DMS153 (cell line): ENCODE measurements at regions not wholly inside any gene's neighbourhood (a gene's known extent, or its start where the extent isn't known, plus 50 kb on each side); places are given as distances from the start of the nearest gene placed in this dataset.

Experiments
- DNase-seq: peaks from one replicate; lab custom pipeline; 2025; lab: John Stamatoyannopoulos, UW

GRCh38 chr1:163656095-163656759, 334.5 kb downstream of the NUF2 start:
- DNase-seq: no peak

- no peak for DNase-seq
Observed at GRCh38 chr1:163657719-163658118, 336.0 kb downstream of the NUF2 start.

- no peak for DNase-seq
Observed at GRCh38 chr1:163661391-163661790, 339.6 kb downstream of the NUF2 start.

GRCh38 chr1:163664671-163665335, 343.0 kb downstream of the NUF2 start:
- no peak for DNase-seq

GRCh38 chr1:163668472-163668871, 346.7 kb downstream of the NUF2 start:
- DNase-seq: no peak

- DNase-seq: no peak
Observed at GRCh38 chr1:163670989-163671757, 349.4 kb downstream of the NUF2 start.

GRCh38 chr1:163672976-163673758, 351.4 kb downstream of the NUF2 start:
- no peak for DNase-seq

GRCh38 chr1:163673759-163674151, 352.0 kb downstream of the NUF2 start:
- DNase-seq: no peak

- no peak for DNase-seq
Observed at GRCh38 chr1:163674236-163674635, 352.5 kb downstream of the NUF2 start.

- no peak for DNase-seq
Observed at GRCh38 chr1:163684785-163685184, 363.0 kb downstream of the NUF2 start.

GRCh38 chr1:163692266-163692665, 370.5 kb downstream of the NUF2 start:
- no peak for DNase-seq

- DNase-seq: no peak
Observed at GRCh38 chr1:163697137-163697536, 375.4 kb downstream of the NUF2 start.

GRCh38 chr1:163701783-163702374, 380.1 kb downstream of the NUF2 start:
- no peak for DNase-seq

- no peak for DNase-seq
Observed at GRCh38 chr1:163703794-163704193, 382.0 kb downstream of the NUF2 start.

GRCh38 chr1:163706915-163707314, 385.2 kb downstream of the NUF2 start:
- no peak for DNase-seq

GRCh38 chr1:163709636-163710035, 387.9 kb downstream of the NUF2 start:
- DNase-seq: no peak

- no peak for DNase-seq
Observed at GRCh38 chr1:163712321-163712720, 390.6 kb downstream of the NUF2 start.

GRCh38 chr1:163720294-163720693, 398.5 kb downstream of the NUF2 start:
- DNase-seq: no peak

GRCh38 chr1:163725551-163725950, 403.8 kb downstream of the NUF2 start:
- no peak for DNase-seq

- peak; percentile 68 for DNase-seq
Observed at GRCh38 chr1:163730411-163730821, 408.7 kb downstream of the NUF2 start.

GRCh38 chr1:163737261-163737660, 415.5 kb downstream of the NUF2 start:
- no peak for DNase-seq
